NB4 (cell line): ENCODE measurements at regions not wholly inside any gene's neighbourhood (a gene's known extent, or its start where the extent isn't known, plus 50 kb on each side); places are given as distances from the start of the nearest gene placed in this dataset.

Source experiments
- MYC ChIP-seq: IDR thresholded peaks from 2 replicates; pipeline ENCODE4 v1.6.1; 2011; ENCODE audit warnings: low read depth, low read length
- POLR2A ChIP-seq: IDR thresholded peaks from 2 replicates; pipeline ENCODE4 v1.6.1; 2011; ENCODE audit warnings: mild to moderate bottlenecking; ENCODE audit not compliant: insufficient read length; ENCODE audit errors: extremely low read depth
- TF ChIP-seq, protein P1 (sequence below): IDR thresholded peaks from one replicate; pipeline ENCODE4 v1.5.1; 2012; ENCODE audit warnings: low read depth, low read length

DNA sequence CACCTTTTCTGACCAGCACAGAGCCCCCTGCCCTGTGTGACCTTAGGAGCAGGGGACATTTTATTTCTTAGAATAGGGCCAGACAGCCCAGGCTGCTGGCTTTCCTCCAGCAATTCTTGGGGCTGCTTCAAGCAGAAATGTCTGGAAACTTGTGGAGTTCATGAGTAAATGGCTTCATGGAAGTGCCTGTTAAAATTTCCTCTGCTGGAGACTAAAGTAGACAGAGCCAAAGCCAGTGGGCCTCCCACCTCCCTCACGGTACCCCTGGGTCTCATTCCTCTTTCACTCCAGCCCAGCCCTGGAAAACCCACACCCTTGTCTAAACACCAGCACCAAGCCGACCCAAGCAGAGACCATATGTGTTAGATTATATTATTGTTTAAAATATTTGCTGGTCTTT is 505.5 kb upstream of the ZMIZ1 start:
- TF ChIP-seq, protein P1, sequence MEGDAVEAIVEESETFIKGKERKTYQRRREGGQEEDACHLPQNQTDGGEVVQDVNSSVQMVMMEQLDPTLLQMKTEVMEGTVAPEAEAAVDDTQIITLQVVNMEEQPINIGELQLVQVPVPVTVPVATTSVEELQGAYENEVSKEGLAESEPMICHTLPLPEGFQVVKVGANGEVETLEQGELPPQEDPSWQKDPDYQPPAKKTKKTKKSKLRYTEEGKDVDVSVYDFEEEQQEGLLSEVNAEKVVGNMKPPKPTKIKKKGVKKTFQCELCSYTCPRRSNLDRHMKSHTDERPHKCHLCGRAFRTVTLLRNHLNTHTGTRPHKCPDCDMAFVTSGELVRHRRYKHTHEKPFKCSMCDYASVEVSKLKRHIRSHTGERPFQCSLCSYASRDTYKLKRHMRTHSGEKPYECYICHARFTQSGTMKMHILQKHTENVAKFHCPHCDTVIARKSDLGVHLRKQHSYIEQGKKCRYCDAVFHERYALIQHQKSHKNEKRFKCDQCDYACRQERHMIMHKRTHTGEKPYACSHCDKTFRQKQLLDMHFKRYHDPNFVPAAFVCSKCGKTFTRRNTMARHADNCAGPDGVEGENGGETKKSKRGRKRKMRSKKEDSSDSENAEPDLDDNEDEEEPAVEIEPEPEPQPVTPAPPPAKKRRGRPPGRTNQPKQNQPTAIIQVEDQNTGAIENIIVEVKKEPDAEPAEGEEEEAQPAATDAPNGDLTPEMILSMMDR, result no peak
- no peak for TF ChIP-seq POLR2A
- TF ChIP-seq MYC, result no peak
